ENCODE measurements at regions not wholly inside any gene's neighbourhood (a gene's known extent, or its start where the extent isn't known, plus 50 kb on each side); places are given as distances from the start of the nearest gene placed in this dataset.

- TF ChIP-seq EZH2 (IDR thresholded peaks at IDR 0.05; ENCODE audit: borderline replicate concordance) (no peak), CTCF (IDR thresholded peaks at IDR 0.05; ENCODE audit: poor library complexity) (no peak)
These were observed 65.7 kb upstream of the FRMD4B start for GRCh38 chr3:69451594-69451993.

Data from hepatocyte (in vitro differentiated cells).